WTC11 (cell line): ENCODE measurements at regions not wholly inside any gene's neighbourhood (a gene's known extent, or its start where the extent isn't known, plus 50 kb on each side); places are given as distances from the start of the nearest gene placed in this dataset.

ENCODE experiments used
- ATAC-seq: fragments of 200-7000 bp; cut with Tn5 transposase; 2 replicates; pipeline ENCODE4 v1.10.0; 2021; ENCODE audit warnings: mild to moderate bottlenecking, moderate library complexity
- CTCF ChIA-PET: fragments of 300-600 bp; sonication (Branson Sonifier 250); formaldehyde crosslinking; loops from one replicate; lab custom pipeline; 2021; ENCODE audit warnings: antibody characterized with exemption; lab: Charles Lee
- POLR2A ChIA-PET: fragments of 350-600 bp; sonication (Branson Sonifier 250); formaldehyde crosslinking; loops from one replicate; lab custom pipeline; 2021; ENCODE audit warnings: antibody characterized with exemption; lab: Charles Lee
- DNase-seq: peaks from one replicate; pipeline ENCODE4 v3.0.0; 2021; ENCODE audit warnings: low spot score
- H3K27ac Mint-ChIP-seq: 2 replicates; pipeline ENCODE4 v1.8.0; 2021; ENCODE audit warnings: mixed read lengths
- H3K27me3 Mint-ChIP-seq: 2 replicates; pipeline ENCODE4 v1.8.0; 2021; ENCODE audit warnings: low read depth, mild to moderate bottlenecking, moderate library complexity, mixed read lengths
- H3K36me3 Mint-ChIP-seq: 2 replicates; pipeline ENCODE4 v1.8.0; 2021; ENCODE audit warnings: mixed read lengths
- H3K4me1 Mint-ChIP-seq: 2 replicates; pipeline ENCODE4 v1.8.0; 2022; ENCODE audit warnings: mixed read lengths
- H3K4me3 Mint-ChIP-seq: 2 replicates; pipeline ENCODE4 v1.8.0; 2021; ENCODE audit warnings: mild to moderate bottlenecking, moderate library complexity, mixed read lengths
- H3K9me3 Mint-ChIP-seq: 2 replicates; pipeline ENCODE4 v1.8.0; 2021; ENCODE audit warnings: mixed read lengths
- CBFB ChIP-seq: sonication (generic); formaldehyde crosslinking; IDR thresholded peaks from 2 replicates; pipeline ENCODE4 v1.8.1; 2022; ENCODE audit warnings: mild to moderate bottlenecking, low read depth, missing genetic modification reagents
- CREB1 ChIP-seq: sonication (generic); formaldehyde crosslinking; IDR thresholded peaks from 2 replicates; pipeline ENCODE4 v1.8.0; 2023; ENCODE audit warnings: mild to moderate bottlenecking, missing genetic modification reagents
- ELF4 ChIP-seq: sonication (generic); formaldehyde crosslinking; IDR thresholded peaks from 2 replicates; pipeline ENCODE4 v1.8.1; 2022; ENCODE audit warnings: low read depth, mild to moderate bottlenecking, moderate library complexity, missing genetic modification reagents
- FOXK1 ChIP-seq: sonication (generic); formaldehyde crosslinking; IDR thresholded peaks from 2 replicates; pipeline ENCODE4 v1.8.0; 2022; ENCODE audit warnings: mild to moderate bottlenecking, moderate library complexity, missing genetic modification reagents
- FOXP1 ChIP-seq: sonication (generic); formaldehyde crosslinking; IDR thresholded peaks from 2 replicates; pipeline ENCODE4 v1.8.0; 2022; ENCODE audit warnings: missing genetic modification reagents, mild to moderate bottlenecking, moderate library complexity, borderline replicate concordance
- MXD4 ChIP-seq: fragments of 250-450 bp; sonication (Bioruptor Pico); IDR thresholded peaks from 2 replicates; pipeline ENCODE4 v1.8.0; 2021; ENCODE audit warnings: mild to moderate bottlenecking, moderate library complexity, borderline replicate concordance
- RORB ChIP-seq: fragments of 250-450 bp; sonication (Bioruptor Pico); IDR thresholded peaks from 2 replicates; pipeline ENCODE4 v1.9.0; 2021; ENCODE audit warnings: mild to moderate bottlenecking
- TCF7 ChIP-seq: sonication (generic); formaldehyde crosslinking; IDR thresholded peaks from 2 replicates; pipeline ENCODE4 v1.8.0; 2022; ENCODE audit warnings: mild to moderate bottlenecking, low read depth, missing genetic modification reagents, moderate library complexity
- TEAD1 ChIP-seq: sonication (generic); formaldehyde crosslinking; IDR thresholded peaks from 2 replicates; pipeline ENCODE4 v1.8.0; 2022; ENCODE audit warnings: mild to moderate bottlenecking, missing genetic modification reagents
- TEAD4 ChIP-seq: sonication (generic); formaldehyde crosslinking; IDR thresholded peaks from 2 replicates; pipeline ENCODE4 v1.8.0; 2022; ENCODE audit warnings: mild to moderate bottlenecking, missing genetic modification reagents
- TP53 ChIP-seq: sonication (generic); formaldehyde crosslinking; IDR thresholded peaks from 2 replicates; pipeline ENCODE4 v1.8.1; 2023; ENCODE audit warnings: mild to moderate bottlenecking, missing genetic modification reagents
- USF2 ChIP-seq: sonication (generic); formaldehyde crosslinking; IDR thresholded peaks from 2 replicates; pipeline ENCODE4 v1.8.1; 2023; ENCODE audit warnings: mild to moderate bottlenecking, missing genetic modification reagents, moderate library complexity
- ZNF396 ChIP-seq: fragments of 250-450 bp; sonication (Bioruptor Pico); IDR thresholded peaks from 2 replicates; pipeline ENCODE4 v1.8.0; 2021; ENCODE audit warnings: mild to moderate bottlenecking, moderate library complexity, borderline replicate concordance
- ZNF532 ChIP-seq: fragments of 250-450 bp; sonication (Bioruptor Pico); IDR thresholded peaks from 2 replicates; pipeline ENCODE4 v1.9.0; 2021; ENCODE audit warnings: mild to moderate bottlenecking, borderline replicate concordance
- TF ChIP-seq, protein P1 (sequence below): sonication (generic); formaldehyde crosslinking; conservative IDR thresholded peaks from 2 replicates; pipeline ENCODE4 v1.8.1; 2022; ENCODE audit warnings: mild to moderate bottlenecking, missing genetic modification reagents
- TF ChIP-seq, protein P2 (sequence below): fragments of 250-450 bp; sonication (Bioruptor Pico); conservative IDR thresholded peaks from 2 replicates; pipeline ENCODE4 v1.9.0; 2021; ENCODE audit warnings: mild to moderate bottlenecking
- TF ChIP-seq, protein P3 (sequence below): fragments of 250-450 bp; sonication (Bioruptor Pico); IDR thresholded peaks from 2 replicates; pipeline ENCODE4 v1.9.0; 2021; ENCODE audit warnings: mild to moderate bottlenecking

DNA sequence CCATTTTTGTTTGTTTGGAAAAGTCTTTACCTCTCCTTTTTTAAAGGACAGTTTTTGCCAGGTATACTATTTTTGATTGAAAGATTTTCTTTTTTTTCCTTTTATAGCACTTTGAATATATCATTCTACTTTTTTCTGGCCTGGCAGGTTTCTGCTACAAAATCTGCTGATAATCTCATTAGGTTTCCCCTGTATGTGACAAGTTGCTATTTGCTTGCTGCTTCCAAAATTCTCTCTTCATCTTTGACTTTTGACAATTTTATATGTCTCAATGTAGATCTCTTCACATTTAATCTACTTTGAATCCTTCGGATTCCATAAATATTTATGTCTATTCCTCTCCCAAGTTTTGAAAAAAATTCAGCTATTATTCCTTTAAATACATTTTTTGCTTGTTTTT is 838.5 kb downstream of the IGSF11 start (continued):
- TF ChIP-seq TCF7: no peak

DNA sequence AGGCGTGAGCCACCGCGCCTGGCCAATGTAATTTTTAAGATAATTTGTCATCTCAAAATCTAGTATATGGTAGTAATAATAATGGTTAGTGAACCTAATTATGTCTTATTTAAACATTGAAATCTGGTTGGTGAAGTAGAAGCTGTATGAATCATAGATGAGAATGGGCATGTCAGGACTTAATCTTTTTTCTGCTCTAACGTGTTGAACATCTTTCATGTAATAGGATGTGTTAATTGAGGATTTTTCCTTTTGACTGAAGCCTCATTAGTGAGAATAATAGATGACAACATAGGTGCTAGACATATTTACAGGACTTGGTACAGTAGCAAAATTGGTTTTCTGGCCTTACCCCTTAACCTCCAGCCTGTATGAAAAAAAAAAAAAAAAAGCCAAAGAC is 835.6 kb downstream of the IGSF11 start:
- peaks cover 34% of the 10 kb centered on the region for H3K36me3 Mint-ChIP-seq
- no peak overlapping the region for H3K4me3 Mint-ChIP-seq
- ChIA-PET POLR2A (no interaction called here), CTCF (no interaction called here)
- TF ChIP-seq TP53 (CRISPR knock-in tag) (no peak), RORB (no peak), TEAD4 (no peak), CREB1 (CRISPR knock-in tag) (no peak), ZNF396 (no peak)
- peaks cover 79% of the 10 kb centered on the region for H3K9me3 Mint-ChIP-seq
- no peaks in the 10 kb centered on the region; the same call in 1 of the 2 replicates for H3K27me3 Mint-ChIP-seq
- no peak overlapping the region for H3K27ac Mint-ChIP-seq
- no peak for ATAC-seq
- H3K4me1 Mint-ChIP-seq: no peaks in the 10 kb centered on the region
- DNase-seq: no peak

- H3K9me3 Mint-ChIP-seq: peaks cover 39% of the 10 kb centered on the region
Measured at GRCh38 chr3:118204052-118204656, 830.5 kb downstream of the IGSF11 start.

More at GRCh38 chr3:118204052-118204656, 830.5 kb downstream of the IGSF11 start:
- Mint-ChIP-seq H3K4me1 (no peaks in the 10 kb centered on the region), H3K4me3 (no peak overlapping the region), H3K27me3 (no peaks in the 10 kb centered on the region), H3K36me3 (peaks cover 16% of the 10 kb centered on the region), H3K27ac (no peak overlapping the region)
- TF ChIP-seq USF2: no peak
- no peak for TF ChIP-seq ELF4 (CRISPR knock-in tag)
- TF ChIP-seq TEAD1 (CRISPR knock-in tag): no peak
- no peak for TF ChIP-seq MXD4 (CRISPR knock-in tag)
- TF ChIP-seq, protein P1, sequence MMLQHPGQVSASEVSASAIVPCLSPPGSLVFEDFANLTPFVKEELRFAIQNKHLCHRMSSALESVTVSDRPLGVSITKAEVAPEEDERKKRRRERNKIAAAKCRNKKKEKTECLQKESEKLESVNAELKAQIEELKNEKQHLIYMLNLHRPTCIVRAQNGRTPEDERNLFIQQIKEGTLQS (CRISPR knock-in tag): no peak
- no peak for TF ChIP-seq FOXP1 (CRISPR knock-in tag)
- TF ChIP-seq ZNF532 (CRISPR knock-in tag): no peak
- no peak for TF ChIP-seq ZNF396
- TF ChIP-seq CBFB (CRISPR knock-in tag): no peak
- TF ChIP-seq, protein P2, sequence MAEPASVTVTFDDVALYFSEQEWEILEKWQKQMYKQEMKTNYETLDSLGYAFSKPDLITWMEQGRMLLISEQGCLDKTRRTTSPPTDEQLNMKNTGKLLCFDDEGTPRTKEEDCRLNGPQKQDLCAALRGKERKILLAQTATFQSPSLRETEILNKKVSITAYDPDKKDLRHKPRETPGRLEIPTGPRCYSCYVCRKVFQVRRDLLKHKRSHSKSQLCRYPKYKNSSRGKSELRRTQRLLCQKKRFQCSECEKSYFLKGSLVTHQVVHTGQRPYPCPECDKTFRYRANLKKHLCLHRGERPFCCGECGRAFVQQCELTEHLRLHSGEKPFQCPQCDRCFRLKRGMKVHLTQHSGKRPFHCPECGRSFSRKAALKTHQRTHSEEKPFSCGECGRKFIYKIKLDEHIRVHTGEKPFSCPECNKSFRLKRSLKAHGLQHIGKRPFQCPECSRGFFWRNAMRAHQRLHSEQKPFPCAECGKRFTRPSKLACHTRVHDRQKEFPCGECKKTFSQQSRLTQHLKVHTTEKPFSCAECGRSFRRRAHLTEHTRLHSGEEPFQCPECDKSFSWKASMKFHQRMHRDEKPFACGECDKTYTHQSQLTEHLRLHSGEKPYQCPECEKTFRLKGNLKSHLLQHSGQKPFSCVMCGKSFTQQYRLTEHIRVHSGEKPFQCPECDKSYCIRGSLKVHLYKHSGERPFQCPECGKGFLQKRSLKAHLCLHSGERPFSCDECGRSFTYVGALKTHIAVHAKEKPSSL (CRISPR knock-in tag): no peak
- no peak for TF ChIP-seq FOXK1 (CRISPR knock-in tag)
- TF ChIP-seq, protein P3, sequence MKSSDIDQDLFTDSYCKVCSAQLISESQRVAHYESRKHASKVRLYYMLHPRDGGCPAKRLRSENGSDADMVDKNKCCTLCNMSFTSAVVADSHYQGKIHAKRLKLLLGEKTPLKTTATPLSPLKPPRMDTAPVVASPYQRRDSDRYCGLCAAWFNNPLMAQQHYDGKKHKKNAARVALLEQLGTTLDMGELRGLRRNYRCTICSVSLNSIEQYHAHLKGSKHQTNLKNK: no peak
- ChIA-PET POLR2A (no interaction called here), CTCF (no interaction called here)
- ATAC-seq (no peak), DNase-seq (no peak)
